MM.1S (cell line): ENCODE measurements at regions not wholly inside any gene's neighbourhood (a gene's known extent, or its start where the extent isn't known, plus 50 kb on each side); places are given as distances from the start of the nearest gene placed in this dataset.

Experiments used
- EZH2 ChIP-seq: fragments of 300-600 bp; sonication (generic); optimal IDR thresholded peaks from 2 replicates; pipeline ENCODE3; 2017; ENCODE audit warnings: low read depth, mild to moderate bottlenecking, antibody characterized with exemption, low read length, mixed read lengths
- EZH2phosphoT487 ChIP-seq: fragments of 300-600 bp; sonication (generic); IDR thresholded peaks from 2 replicates; pipeline ENCODE4 v1.6.1; 2018; ENCODE audit warnings: antibody characterized with exemption, low read length
- TF ChIP-seq, protein P1 (sequence below): fragments of 300-600 bp; sonication (generic); IDR thresholded peaks from 2 replicates; pipeline ENCODE4 v1.5.1; 2016; ENCODE audit warnings: antibody characterized with exemption, low read length, mixed read lengths

DNA sequence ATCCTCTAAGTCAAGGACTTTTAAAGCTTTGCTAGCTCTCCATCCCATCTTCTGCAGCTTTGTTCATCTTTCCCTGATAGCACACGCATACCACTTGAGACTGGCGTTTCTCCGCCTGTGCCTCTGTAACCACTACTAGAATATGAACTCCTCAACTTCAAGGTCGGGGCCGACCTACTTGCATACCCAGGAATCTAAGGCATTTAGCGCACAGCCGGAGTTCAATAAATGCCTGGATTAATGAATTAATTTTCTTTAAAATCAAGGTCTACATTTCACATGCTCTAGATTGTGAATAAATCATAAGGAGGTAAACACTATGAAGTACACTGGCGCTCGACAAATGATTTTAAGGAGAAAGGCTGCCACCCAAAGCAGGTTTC is 89.3 kb downstream of the HNRNPD start:
- TF ChIP-seq, protein P1, sequence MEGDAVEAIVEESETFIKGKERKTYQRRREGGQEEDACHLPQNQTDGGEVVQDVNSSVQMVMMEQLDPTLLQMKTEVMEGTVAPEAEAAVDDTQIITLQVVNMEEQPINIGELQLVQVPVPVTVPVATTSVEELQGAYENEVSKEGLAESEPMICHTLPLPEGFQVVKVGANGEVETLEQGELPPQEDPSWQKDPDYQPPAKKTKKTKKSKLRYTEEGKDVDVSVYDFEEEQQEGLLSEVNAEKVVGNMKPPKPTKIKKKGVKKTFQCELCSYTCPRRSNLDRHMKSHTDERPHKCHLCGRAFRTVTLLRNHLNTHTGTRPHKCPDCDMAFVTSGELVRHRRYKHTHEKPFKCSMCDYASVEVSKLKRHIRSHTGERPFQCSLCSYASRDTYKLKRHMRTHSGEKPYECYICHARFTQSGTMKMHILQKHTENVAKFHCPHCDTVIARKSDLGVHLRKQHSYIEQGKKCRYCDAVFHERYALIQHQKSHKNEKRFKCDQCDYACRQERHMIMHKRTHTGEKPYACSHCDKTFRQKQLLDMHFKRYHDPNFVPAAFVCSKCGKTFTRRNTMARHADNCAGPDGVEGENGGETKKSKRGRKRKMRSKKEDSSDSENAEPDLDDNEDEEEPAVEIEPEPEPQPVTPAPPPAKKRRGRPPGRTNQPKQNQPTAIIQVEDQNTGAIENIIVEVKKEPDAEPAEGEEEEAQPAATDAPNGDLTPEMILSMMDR = no peak
- TF ChIP-seq EZH2 = no peak
- TF ChIP-seq EZH2phosphoT487 = no peak
